DND-41 (cell line): ENCODE measurements at regions not wholly inside any gene's neighbourhood (a gene's known extent, or its start where the extent isn't known, plus 50 kb on each side); places are given as distances from the start of the nearest gene placed in this dataset.

Source experiments
- ATAC-seq: fragments of 200-7000 bp; cut with Tn5 transposase; 3 replicates; pipeline ENCODE4 v1.9.1; 2021; ENCODE audit warnings: low read depth; ENCODE audit not compliant: insufficient read depth
- DNase-seq: peaks from one replicate; pipeline ENCODE4 v3.0.0-alpha.2; 2020
- H2AFZ ChIP-seq: 2 replicates; pipeline ENCODE4 v1.6.0; 2012; ENCODE audit warnings: low read depth, low read length
- H3K27ac ChIP-seq: 2 replicates; pipeline ENCODE4 v1.5.1; 2012; ENCODE audit warnings: low read length, inconsistent platforms
- H3K27me3 ChIP-seq: fragments of 200-600 bp; sonication (generic); 2 replicates; pipeline ENCODE4 v1.6.0; 2012; ENCODE audit warnings: low read length, mild to moderate bottlenecking, inconsistent platforms; ENCODE audit not compliant: insufficient read depth, poor library complexity
- H3K36me3 ChIP-seq: 2 replicates; pipeline ENCODE4 v1.5.1; 2012; ENCODE audit warnings: low read length, inconsistent platforms; ENCODE audit not compliant: insufficient read depth
- H3K4me1 ChIP-seq: 2 replicates; pipeline ENCODE4 v1.5.1; 2012; ENCODE audit warnings: mild to moderate bottlenecking, low read length; ENCODE audit not compliant: insufficient read depth
- H3K4me2 ChIP-seq: 2 replicates; pipeline ENCODE4 v1.6.0; 2012; ENCODE audit warnings: mild to moderate bottlenecking, moderate library complexity, low read length, inconsistent platforms; ENCODE audit not compliant: insufficient read depth
- H3K4me3 ChIP-seq, 2 experiments: fragments of 200-600 bp in 1 of 2; shearing (Covaris generic) in 1 of 2; 2 replicates each; pipeline ENCODE4 v1.5.1; 2012 to 2016; ENCODE audit warnings: inconsistent platforms in 2 of 2, low read length in 2 of 2, mild to moderate bottlenecking in 2 of 2, low read depth in 1 of 2, moderate library complexity in 1 of 2
- H3K79me2 ChIP-seq: 2 replicates; pipeline ENCODE4 v1.6.0; 2012; ENCODE audit warnings: low read length, inconsistent platforms; ENCODE audit not compliant: insufficient read depth
- H3K9ac ChIP-seq: 2 replicates; pipeline ENCODE4 v1.6.0; 2012; ENCODE audit warnings: low read depth, mild to moderate bottlenecking, inconsistent platforms, low read length, moderate library complexity
- H3K9me3 ChIP-seq: 2 replicates; pipeline ENCODE4 v1.5.1; 2012; ENCODE audit warnings: low read length, moderate library complexity, mild to moderate bottlenecking, inconsistent platforms; ENCODE audit not compliant: insufficient read depth, severe bottlenecking
- H4K20me1 ChIP-seq: 2 replicates; pipeline ENCODE4 v1.6.0; 2012; ENCODE audit warnings: low read length; ENCODE audit not compliant: insufficient read depth
- EZH2 ChIP-seq: IDR thresholded peaks from 3 replicates; pipeline ENCODE4 v1.6.1; 2012; ENCODE audit warnings: borderline replicate concordance, low read depth, mild to moderate bottlenecking, moderate library complexity, low read length, inconsistent platforms; ENCODE audit not compliant: severe bottlenecking
- TF ChIP-seq, protein P1 (sequence below): IDR thresholded peaks from 2 replicates; pipeline ENCODE4 v1.5.1; 2012; ENCODE audit warnings: borderline replicate concordance, low read length, moderate library complexity, mild to moderate bottlenecking; ENCODE audit not compliant: poor library complexity, severe bottlenecking; ENCODE audit errors: extremely low read depth

DNA sequence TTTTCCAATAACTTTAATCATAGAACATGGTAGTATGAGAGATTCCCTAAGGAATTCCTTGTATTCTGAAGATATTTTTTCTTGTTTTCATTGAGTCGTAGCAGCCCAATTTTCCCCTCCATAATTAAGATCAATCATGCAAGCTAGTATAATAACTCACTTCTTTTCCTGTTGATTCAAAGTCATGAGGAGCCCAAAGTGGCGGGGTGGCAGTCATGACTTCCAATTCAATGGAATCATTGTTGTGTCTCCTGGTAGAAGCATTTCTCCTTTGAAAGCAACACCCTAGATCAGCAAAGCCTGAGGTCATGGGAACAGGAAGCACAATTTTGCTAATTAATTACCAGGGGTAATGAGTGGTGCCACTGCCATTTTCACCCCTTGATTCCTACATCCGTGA is 77.6 kb upstream of the MAGI2 start:
- Histone ChIP-seq H3K27me3 (no peaks in the 10 kb centered on the region), H3K4me3 (no peak overlapping the region), H3K36me3 (no peaks in the 10 kb centered on the region), H3K9ac (no peak overlapping the region), H2AFZ (no peak overlapping the region), H3K9me3 (no peaks in the 10 kb centered on the region), H3K4me1 (peaks cover 7% of the 10 kb centered on the region; the same call in 1 of the 2 replicates), H3K79me2 (no peaks in the 10 kb centered on the region), H3K27ac (no peak overlapping the region), H4K20me1 (no peaks in the 10 kb centered on the region), H3K4me2 (no peak overlapping the region)
- ATAC-seq (no peak), DNase-seq (no peak)
- TF ChIP-seq, protein P1, sequence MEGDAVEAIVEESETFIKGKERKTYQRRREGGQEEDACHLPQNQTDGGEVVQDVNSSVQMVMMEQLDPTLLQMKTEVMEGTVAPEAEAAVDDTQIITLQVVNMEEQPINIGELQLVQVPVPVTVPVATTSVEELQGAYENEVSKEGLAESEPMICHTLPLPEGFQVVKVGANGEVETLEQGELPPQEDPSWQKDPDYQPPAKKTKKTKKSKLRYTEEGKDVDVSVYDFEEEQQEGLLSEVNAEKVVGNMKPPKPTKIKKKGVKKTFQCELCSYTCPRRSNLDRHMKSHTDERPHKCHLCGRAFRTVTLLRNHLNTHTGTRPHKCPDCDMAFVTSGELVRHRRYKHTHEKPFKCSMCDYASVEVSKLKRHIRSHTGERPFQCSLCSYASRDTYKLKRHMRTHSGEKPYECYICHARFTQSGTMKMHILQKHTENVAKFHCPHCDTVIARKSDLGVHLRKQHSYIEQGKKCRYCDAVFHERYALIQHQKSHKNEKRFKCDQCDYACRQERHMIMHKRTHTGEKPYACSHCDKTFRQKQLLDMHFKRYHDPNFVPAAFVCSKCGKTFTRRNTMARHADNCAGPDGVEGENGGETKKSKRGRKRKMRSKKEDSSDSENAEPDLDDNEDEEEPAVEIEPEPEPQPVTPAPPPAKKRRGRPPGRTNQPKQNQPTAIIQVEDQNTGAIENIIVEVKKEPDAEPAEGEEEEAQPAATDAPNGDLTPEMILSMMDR: no peak
- no peak for TF ChIP-seq EZH2

DNA sequence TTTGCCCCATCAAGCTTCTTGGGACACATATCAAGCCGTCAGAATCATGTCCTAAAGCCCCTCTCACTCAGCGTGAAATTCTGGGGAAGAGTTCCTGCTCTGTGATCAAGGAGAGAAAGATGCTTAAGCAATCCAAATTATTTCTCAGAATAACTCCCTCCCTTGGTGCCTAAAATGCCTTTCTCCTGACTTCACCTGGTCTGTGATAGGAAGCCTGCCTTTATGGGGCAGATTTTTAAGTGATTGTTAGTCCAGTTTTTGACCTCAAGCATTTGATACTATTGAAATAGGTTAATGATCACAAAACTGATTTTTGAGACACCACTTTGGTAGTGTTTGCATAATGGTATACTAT is 76.4 kb upstream of the MAGI2 start:
- Histone ChIP-seq H3K27me3 (no peaks in the 10 kb centered on the region), H3K9ac (no peak overlapping the region), H3K27ac (no peak overlapping the region), H3K4me1 (peaks cover 7% of the 10 kb centered on the region; the same call in 1 of the 2 replicates), H3K79me2 (no peaks in the 10 kb centered on the region), H2AFZ (no peak overlapping the region; the same call in 1 of the 2 replicates), H3K4me3 (no peak overlapping the region), H3K4me2 (no peak overlapping the region), H3K9me3 (no peaks in the 10 kb centered on the region), H4K20me1 (no peaks in the 10 kb centered on the region), H3K36me3 (no peaks in the 10 kb centered on the region)
- TF ChIP-seq, protein P1: no peak
- no peak for TF ChIP-seq EZH2
- DNase-seq (no peak), ATAC-seq (no peak)

DNA sequence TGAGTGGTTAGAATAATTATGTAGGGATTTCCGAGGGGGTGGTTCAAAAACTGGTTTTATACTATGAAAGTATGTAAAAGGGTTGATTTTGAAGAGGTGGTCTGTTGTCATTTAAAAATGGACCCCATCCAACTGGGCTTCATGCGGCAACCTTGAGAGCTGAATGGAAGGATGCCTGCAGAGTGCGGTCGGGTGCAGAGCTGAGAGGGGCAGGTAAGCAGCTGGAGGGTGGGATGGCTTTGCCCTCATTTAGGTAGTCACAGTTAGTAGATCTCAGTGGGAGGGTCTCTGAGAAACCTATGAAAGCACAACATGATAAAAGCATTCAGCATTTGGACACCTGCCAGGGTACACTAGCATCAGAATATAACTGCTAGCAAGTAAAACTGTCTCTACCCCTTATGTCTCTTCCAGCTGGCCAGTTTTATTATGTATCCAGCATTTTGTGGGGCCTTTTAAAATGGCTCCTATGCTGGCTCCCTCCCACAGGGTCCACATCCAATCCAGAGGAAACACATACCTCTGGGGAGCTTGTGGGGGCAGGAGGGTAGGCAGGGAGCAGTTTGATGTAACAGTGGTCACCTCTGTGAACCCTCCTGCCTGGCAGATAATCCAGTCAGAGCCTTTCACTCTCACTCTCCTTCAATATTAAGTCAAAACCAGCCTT is 75.9 kb upstream of the MAGI2 start:
- no peak overlapping the region for H3K4me3 ChIP-seq
- ATAC-seq (no peak), DNase-seq (no peak)
- no peak overlapping the region for H3K4me2 ChIP-seq
- H4K20me1 ChIP-seq: no peaks in the 10 kb centered on the region
- no peak for TF ChIP-seq EZH2
- TF ChIP-seq, protein P1: no peak
- no peak overlapping the region for H3K9ac ChIP-seq
- no peaks in the 10 kb centered on the region for H3K79me2 ChIP-seq
- peaks cover 7% of the 10 kb centered on the region; the same call in 1 of the 2 replicates for H3K4me1 ChIP-seq
- H2AFZ ChIP-seq: no peak overlapping the region
- no peaks in the 10 kb centered on the region for H3K9me3 ChIP-seq
- H3K36me3 ChIP-seq: no peaks in the 10 kb centered on the region
- no peaks in the 10 kb centered on the region for H3K27me3 ChIP-seq
- no peak overlapping the region for H3K27ac ChIP-seq

DNA sequence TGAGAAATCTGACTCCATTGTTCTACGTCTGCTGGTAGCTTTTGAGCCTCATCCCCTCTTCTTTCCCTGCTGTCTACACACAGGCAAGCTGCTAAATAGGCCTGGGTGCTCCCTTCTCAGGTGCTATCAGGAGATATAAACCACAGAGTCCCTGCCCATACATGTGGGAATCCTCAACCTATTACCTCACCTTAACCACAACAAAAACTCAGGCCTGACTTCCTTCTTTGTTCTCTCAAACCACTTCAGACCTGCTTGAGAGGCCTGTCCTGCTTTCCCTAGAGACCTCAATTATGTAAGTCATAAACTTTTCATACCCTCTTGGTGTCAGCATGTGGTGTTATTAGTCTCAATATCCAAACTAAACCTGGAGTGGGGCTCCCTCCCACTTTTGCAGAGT is 75.0 kb upstream of the MAGI2 start:
- Histone ChIP-seq H3K36me3 (no peaks in the 10 kb centered on the region), H3K4me2 (no peak overlapping the region), H4K20me1 (no peaks in the 10 kb centered on the region), H3K9me3 (no peaks in the 10 kb centered on the region), H3K9ac (no peak overlapping the region), H3K27ac (no peak overlapping the region), H3K4me3 (no peak overlapping the region), H3K27me3 (no peaks in the 10 kb centered on the region), H2AFZ (no peak overlapping the region), H3K79me2 (no peaks in the 10 kb centered on the region), H3K4me1 (peaks cover 7% of the 10 kb centered on the region; the same call in 1 of the 2 replicates)
- TF ChIP-seq, protein P1: no peak
- no peak for TF ChIP-seq EZH2
- peak; percentile 48; the same call in 1 of the 3 replicates for ATAC-seq
- no peak for DNase-seq
